ENCODE measurements at regions not wholly inside any gene's neighbourhood (a gene's known extent, or its start where the extent isn't known, plus 50 kb on each side); places are given as distances from the start of the nearest gene placed in this dataset.
"Not testable (repeated sequence)": the region's sequence is repeated elsewhere in the genome, so short reads cannot be mapped to it uniquely, and the experiment has no call there.

- DNase-seq = peak in 1 of 3 donors; percentile 17
- H3K9me3 ChIP-seq (ENCODE audit: control insufficient read depth, low read length) = no peaks in the 10 kb centered on the region
- peak in 1 of 2 donors; percentile 76 for ATAC-seq
- no peaks in the 10 kb centered on the region for H3K27me3 ChIP-seq (ENCODE audit: control insufficient read depth, insufficient read depth)
- H3K4me1 ChIP-seq (ENCODE audit: control insufficient read depth, insufficient read depth, low read length) = no peaks in the 10 kb centered on the region
- no peak overlapping the region for H3K27ac ChIP-seq (ENCODE audit: low read length)
- H3K4me3 ChIP-seq (ENCODE audit: low read length) = no peak overlapping the region
- intact Hi-C loops (cut with DNase I) = no loop called here
Observed at GRCh38 chr5:40112875-40113274, 566.8 kb upstream of the PTGER4 start.

DNA sequence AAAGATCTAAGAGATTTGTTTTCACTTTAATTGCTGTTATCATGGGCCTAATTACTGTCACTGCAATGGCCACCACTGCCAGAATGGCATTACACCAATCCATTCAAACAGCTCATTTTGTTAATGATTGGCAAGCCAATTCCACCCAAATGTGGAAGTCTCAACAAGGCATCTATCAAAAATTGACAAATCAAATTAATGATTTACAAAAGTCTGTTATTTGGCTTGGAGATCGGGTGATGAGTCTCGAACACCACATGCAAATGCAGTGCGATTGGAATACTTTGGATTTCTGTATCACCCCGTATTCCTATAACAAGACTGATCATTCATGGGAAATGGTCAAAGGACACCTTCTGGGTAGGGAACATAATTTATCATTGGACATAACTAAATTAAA, 568.7 kb upstream of the PTGER4 start:
- DNase-seq; ATAC-seq; H3K9me3 ChIP-seq (ENCODE audit: control insufficient read depth, low read length); H3K27ac ChIP-seq (ENCODE audit: low read length); H3K4me1 ChIP-seq (ENCODE audit: control insufficient read depth, insufficient read depth, low read length); H3K27me3 ChIP-seq (ENCODE audit: control insufficient read depth, insufficient read depth); intact Hi-C loops (cut with DNase I); H3K4me3 ChIP-seq (ENCODE audit: low read length): not testable (repeated sequence)
- 95% methylated on average over 4 of the region's 4 CpGs for WGBS

DNA sequence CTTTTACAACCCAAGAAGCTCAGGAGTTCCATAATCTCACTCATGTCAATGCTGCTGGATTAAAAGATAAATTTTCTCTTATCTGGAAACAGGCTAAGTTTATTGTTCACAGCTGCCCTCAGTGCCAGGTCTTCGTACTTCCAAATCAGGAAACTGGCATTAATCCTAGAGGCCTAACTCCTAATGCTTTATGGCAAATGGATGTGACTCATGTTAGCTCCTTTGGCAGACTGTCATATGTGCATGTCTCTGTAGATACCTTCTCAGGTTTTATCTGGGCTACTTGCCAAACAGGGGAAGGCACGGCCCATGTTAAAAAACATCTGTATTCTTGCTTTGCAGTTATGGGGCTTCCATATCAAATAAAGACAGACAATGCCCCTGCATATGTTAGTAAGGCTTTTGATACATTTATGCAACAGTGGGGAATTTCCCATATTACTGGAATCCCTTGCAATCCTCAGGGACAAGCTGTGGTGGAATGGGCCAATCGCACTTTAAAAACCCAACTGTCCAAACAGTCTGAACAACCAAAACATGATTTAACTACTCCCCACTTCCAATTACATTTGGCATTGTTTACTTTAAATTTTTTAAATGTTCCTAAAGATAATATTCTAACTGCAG, 570.8 kb upstream of the PTGER4 start:
- ATAC-seq; H3K9me3 ChIP-seq (ENCODE audit: control insufficient read depth, low read length); H3K27me3 ChIP-seq (ENCODE audit: control insufficient read depth, insufficient read depth); H3K27ac ChIP-seq (ENCODE audit: low read length); H3K4me3 ChIP-seq (ENCODE audit: low read length); H3K4me1 ChIP-seq (ENCODE audit: control insufficient read depth, insufficient read depth, low read length); intact Hi-C loops (cut with DNase I): not testable (repeated sequence)
- 50% methylated on average over 3 of the region's 3 CpGs for WGBS
- peak in 1 of 3 donors; percentile 48 for DNase-seq

GRCh38 chr5:40107786-40108185, 571.9 kb upstream of the PTGER4 start:
- H3K9me3 ChIP-seq (ENCODE audit: control insufficient read depth, low read length); H3K4me3 ChIP-seq (ENCODE audit: low read length); ATAC-seq; DNase-seq; H3K4me1 ChIP-seq (ENCODE audit: control insufficient read depth, insufficient read depth, low read length); intact Hi-C loops (cut with DNase I); H3K27me3 ChIP-seq (ENCODE audit: control insufficient read depth, insufficient read depth); H3K27ac ChIP-seq (ENCODE audit: low read length): not testable (repeated sequence)
- WGBS = 48% methylated on average over 4 of the region's 4 CpGs

GRCh38 chr5:40106847-40107246, 572.9 kb upstream of the PTGER4 start:
- no peak for DNase-seq
- peaks cover 2% of the 10 kb centered on the region for H3K9me3 ChIP-seq (ENCODE audit: control insufficient read depth, low read length)
- no peak for ATAC-seq
- no peaks in the 10 kb centered on the region for H3K27me3 ChIP-seq (ENCODE audit: control insufficient read depth, insufficient read depth)
- 65% methylated on average over 2 of the region's 2 CpGs for WGBS
- no peak overlapping the region for H3K4me3 ChIP-seq (ENCODE audit: low read length)
- no peaks in the 10 kb centered on the region for H3K4me1 ChIP-seq (ENCODE audit: control insufficient read depth, insufficient read depth, low read length)
- intact Hi-C loops (cut with DNase I) = no loop called here
- H3K27ac ChIP-seq (ENCODE audit: low read length) = no peak overlapping the region

- no peak for ATAC-seq
- DNase-seq = no peak
- no peak overlapping the region for H3K27ac ChIP-seq (ENCODE audit: low read length)
- H3K27me3 ChIP-seq (ENCODE audit: control insufficient read depth, insufficient read depth) = no peaks in the 10 kb centered on the region
- H3K4me1 ChIP-seq (ENCODE audit: control insufficient read depth, insufficient read depth, low read length) = no peaks in the 10 kb centered on the region
- intact Hi-C loops (cut with DNase I) = no loop called here
- no peaks in the 10 kb centered on the region for H3K9me3 ChIP-seq (ENCODE audit: control insufficient read depth, low read length)
- H3K4me3 ChIP-seq (ENCODE audit: low read length) = no peak overlapping the region
Observed at GRCh38 chr5:40098313-40098712, 581.4 kb upstream of the PTGER4 start.

- H3K27ac ChIP-seq (ENCODE audit: low read length) = no peak overlapping the region
- no peaks in the 10 kb centered on the region for H3K4me1 ChIP-seq (ENCODE audit: control insufficient read depth, insufficient read depth, low read length)
- H3K4me3 ChIP-seq (ENCODE audit: low read length) = no peak overlapping the region
- peaks cover 4% of the 10 kb centered on the region for H3K9me3 ChIP-seq (ENCODE audit: control insufficient read depth, low read length)
- intact Hi-C loops (cut with DNase I) = no loop called here
- DNase-seq = no peak
- WGBS = 77% methylated on average over 2 of the region's 2 CpGs
- H3K27me3 ChIP-seq (ENCODE audit: control insufficient read depth, insufficient read depth) = no peaks in the 10 kb centered on the region
- no peak for ATAC-seq
Observed at GRCh38 chr5:40093550-40093949, 586.2 kb upstream of the PTGER4 start.

- H3K4me1 ChIP-seq (ENCODE audit: control insufficient read depth, insufficient read depth, low read length) = no peaks in the 10 kb centered on the region
- no peaks in the 10 kb centered on the region for H3K27me3 ChIP-seq (ENCODE audit: control insufficient read depth, insufficient read depth)
- H3K27ac ChIP-seq (ENCODE audit: low read length) = no peak overlapping the region
- H3K9me3 ChIP-seq (ENCODE audit: control insufficient read depth, low read length) = peaks cover 4% of the 10 kb centered on the region
- intact Hi-C loops (cut with DNase I) = no loop called here
- DNase-seq (no peak), ATAC-seq (no peak)
- no peak overlapping the region for H3K4me3 ChIP-seq (ENCODE audit: low read length)
Observed at GRCh38 chr5:40089269-40089668, 590.4 kb upstream of the PTGER4 start.

DNA sequence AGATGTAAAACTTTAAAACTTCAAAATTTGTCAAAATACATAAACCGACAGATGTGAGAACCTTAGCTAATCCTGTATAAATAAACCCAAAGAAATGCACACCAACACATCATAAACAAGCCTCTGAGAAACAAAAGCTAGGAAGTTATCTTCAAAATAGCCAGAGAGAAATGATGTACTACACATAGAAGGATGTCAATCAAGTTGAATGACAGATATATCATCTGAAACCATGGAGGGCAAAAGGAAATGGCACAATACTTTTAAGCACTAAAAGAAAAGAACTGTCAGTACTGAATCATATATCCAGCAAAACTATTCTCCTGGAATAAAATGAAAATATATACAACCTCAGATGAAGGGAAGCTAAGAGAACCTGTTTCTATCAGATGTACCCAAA, 595.1 kb upstream of the PTGER4 start:
- Histone ChIP-seq H3K27me3 (ENCODE audit: control insufficient read depth, insufficient read depth) (no peaks in the 10 kb centered on the region), H3K9me3 (ENCODE audit: control insufficient read depth, low read length) (no peaks in the 10 kb centered on the region), H3K4me3 (ENCODE audit: low read length) (no peak overlapping the region), H3K4me1 (ENCODE audit: control insufficient read depth, insufficient read depth, low read length) (no peaks in the 10 kb centered on the region), H3K27ac (ENCODE audit: low read length) (no peak overlapping the region)
- DNase-seq = no peak
- intact Hi-C loops (cut with DNase I) = no loop called here
- 63% methylated on average over 1 of the region's 1 CpG for WGBS
- ATAC-seq = no peak

DNA sequence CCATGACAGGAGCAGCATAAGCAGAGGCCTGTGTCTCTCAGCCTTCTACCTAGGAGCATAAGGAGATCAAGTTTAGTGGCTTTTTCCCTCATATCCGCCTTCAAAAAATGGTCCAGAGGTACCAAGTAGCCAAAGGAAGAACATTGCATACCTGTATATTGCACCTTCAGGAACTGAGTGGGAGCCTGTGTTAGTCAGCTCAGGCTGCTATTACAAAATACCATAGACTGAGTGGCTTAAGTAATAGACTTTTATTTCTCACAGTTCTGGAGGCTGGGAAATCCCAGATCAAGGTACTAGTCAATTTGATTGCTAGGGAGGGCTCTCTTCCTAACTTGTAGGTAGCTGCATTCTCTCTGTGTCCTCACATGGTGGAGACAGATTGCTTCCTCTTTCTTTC, 597.4 kb upstream of the PTGER4 start:
- H3K4me1 ChIP-seq (ENCODE audit: control insufficient read depth, insufficient read depth, low read length) = no peaks in the 10 kb centered on the region
- intact Hi-C loops (cut with DNase I) = no loop called here
- no peak for ATAC-seq
- no peak overlapping the region for H3K27ac ChIP-seq (ENCODE audit: low read length)
- no peaks in the 10 kb centered on the region for H3K27me3 ChIP-seq (ENCODE audit: control insufficient read depth, insufficient read depth)
- H3K9me3 ChIP-seq (ENCODE audit: control insufficient read depth, low read length) = no peaks in the 10 kb centered on the region
- no peak overlapping the region for H3K4me3 ChIP-seq (ENCODE audit: low read length)
- WGBS = 0% methylated on average over 1 of the region's 1 CpG
- DNase-seq = no peak

GRCh38 chr5:40080191-40080590, 599.5 kb upstream of the PTGER4 start:
- DNase-seq (no peak), ATAC-seq (no peak)
- Histone ChIP-seq H3K9me3 (ENCODE audit: control insufficient read depth, low read length) (no peaks in the 10 kb centered on the region), H3K27me3 (ENCODE audit: control insufficient read depth, insufficient read depth) (no peaks in the 10 kb centered on the region), H3K27ac (ENCODE audit: low read length) (no peak overlapping the region), H3K4me3 (ENCODE audit: low read length) (no peak overlapping the region), H3K4me1 (ENCODE audit: control insufficient read depth, insufficient read depth, low read length) (no peaks in the 10 kb centered on the region)
- intact Hi-C loops (cut with DNase I) = no loop called here

GRCh38 chr5:40078898-40079575, 600.7 kb upstream of the PTGER4 start:
- WGBS = 75% methylated on average over 8 of the region's 8 CpGs
- Histone ChIP-seq H3K4me3 (ENCODE audit: low read length) (no peak overlapping the region), H3K4me1 (ENCODE audit: control insufficient read depth, insufficient read depth, low read length) (no peaks in the 10 kb centered on the region), H3K9me3 (ENCODE audit: control insufficient read depth, low read length) (no peaks in the 10 kb centered on the region), H3K27me3 (ENCODE audit: control insufficient read depth, insufficient read depth) (no peaks in the 10 kb centered on the region), H3K27ac (ENCODE audit: low read length) (no peak overlapping the region)
- ATAC-seq (peak in 1 of 2 donors; percentile 34), DNase-seq (peak in 1 of 3 donors; percentile 17)
- intact Hi-C loops (cut with DNase I) = no loop called here

Data from right cardiac atrium (tissue), 5 donors.